ENCODE measurements at regions not wholly inside any gene's neighbourhood (a gene's known extent, or its start where the extent isn't known, plus 50 kb on each side); places are given as distances from the start of the nearest gene placed in this dataset.

- TF ChIP-seq PATZ1 (CRISPR knock-in tag; IDR thresholded peaks at IDR 0.05; ENCODE audit: borderline replicate concordance) (no peak), PPARA (CRISPR knock-in tag; IDR thresholded peaks at IDR 0.05; ENCODE audit: borderline replicate concordance) (no peak), ZFP30 (CRISPR knock-in tag; IDR thresholded peaks at IDR 0.05) (no peak), ARNTL (CRISPR knock-in tag; IDR thresholded peaks at IDR 0.05; ENCODE audit: borderline replicate concordance, low read depth) (no peak), CSRNP3 (CRISPR knock-in tag; IDR thresholded peaks at IDR 0.05) (no peak)
Observed at GRCh38 chr5:164256351-164256750, 750.9 kb downstream of the MAT2B start.

Data from SK-N-SH treated with all-trans-retinoic acid at 6 μM for 48 hours (cell line).